Mesodermal cell (in vitro differentiated cells): ENCODE measurements at regions not wholly inside any gene's neighbourhood (a gene's known extent, or its start where the extent isn't known, plus 50 kb on each side); places are given as distances from the start of the nearest gene placed in this dataset.

ENCODE experiments used
- H3K27ac ChIP-seq: 2 replicates; pipeline ENCODE4 v1.7.0; 2013; ENCODE audit warnings: mild to moderate bottlenecking, low read depth, low read length, moderate library complexity; ENCODE audit not compliant: severe bottlenecking
- H3K36me3 ChIP-seq: 2 replicates; pipeline ENCODE4 v1.7.1; 2013; ENCODE audit warnings: mild to moderate bottlenecking, low read length, moderate library complexity; ENCODE audit not compliant: control insufficient read depth, insufficient read depth
- H3K4me1 ChIP-seq: one replicate; pipeline ENCODE4 v1.7.1; 2013; ENCODE audit warnings: mild to moderate bottlenecking, low read length; ENCODE audit not compliant: insufficient read depth, control insufficient read depth, poor library complexity, severe bottlenecking
- H3K4me3 ChIP-seq: 2 replicates; pipeline ENCODE4 v1.7.0; 2013; ENCODE audit warnings: low read length, control low read depth, mild to moderate bottlenecking; ENCODE audit not compliant: insufficient read depth, poor library complexity, severe bottlenecking; ENCODE audit errors: extremely low read depth
- H3K9me3 ChIP-seq: 2 replicates; pipeline ENCODE4 v1.7.1; 2013; ENCODE audit warnings: mild to moderate bottlenecking, low read length, moderate library complexity; ENCODE audit not compliant: control insufficient read depth
- WGBS, 2 experiments: methylation state at CpG; one replicate each; pipeline ENCODE4 v1.1.5; 2013; ENCODE audit warnings: missing lambda C conversion rate in 2 of 2; ENCODE audit not compliant: insufficient coverage in 2 of 2; 5-methylcytosine and 5-hydroxymethylcytosine counted together

DNA sequence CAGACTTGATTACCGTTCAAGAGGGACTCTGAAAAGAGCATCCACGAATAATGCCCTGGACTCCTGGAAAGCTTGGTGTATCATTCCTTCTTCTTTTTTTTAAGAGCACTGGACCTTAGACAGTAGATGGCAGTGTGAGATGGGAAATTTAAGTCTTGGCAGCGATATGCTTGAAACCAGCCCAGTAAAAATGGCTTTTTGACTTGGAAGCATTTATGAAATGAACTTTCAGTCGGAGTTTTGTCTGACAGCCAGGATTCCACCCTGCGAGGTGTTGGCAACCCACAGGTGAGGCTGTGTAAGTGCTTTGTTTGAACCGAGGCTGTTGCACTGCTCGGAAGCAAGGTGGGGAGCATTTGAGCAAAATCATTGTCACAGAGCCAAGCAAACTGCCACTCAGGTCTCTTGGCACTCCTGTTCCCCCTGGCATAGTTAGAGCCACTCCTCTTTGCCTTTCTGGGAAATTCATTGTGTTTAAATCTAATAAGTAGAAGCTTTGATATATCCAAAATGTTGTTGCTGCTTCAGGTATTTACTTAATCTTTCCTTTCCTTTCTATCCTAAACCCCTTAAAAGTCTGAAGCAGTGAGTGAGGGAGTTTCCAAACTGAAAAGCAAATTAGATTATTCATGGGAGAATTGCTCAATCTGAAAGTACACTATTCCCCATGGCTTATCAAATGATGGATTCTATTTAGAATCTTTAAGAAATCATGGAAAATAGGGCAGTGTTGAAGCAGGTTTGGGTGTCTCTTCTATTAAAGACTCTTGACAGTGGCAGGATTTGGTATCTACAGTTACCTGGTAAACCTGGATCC is 272.8 kb upstream of the SLC35B3 start:
- H3K27ac ChIP-seq, result no peak overlapping the region
- no peak overlapping the region for H3K4me3 ChIP-seq
- H3K4me1 ChIP-seq, result peaks cover 9% of the 10 kb centered on the region
- H3K36me3 ChIP-seq, result no peaks in the 10 kb centered on the region
- WGBS, 2 experiments, result 66 to 68% methylated on average over 6 of the region's 7 CpGs
- H3K9me3 ChIP-seq, result no peaks in the 10 kb centered on the region

DNA sequence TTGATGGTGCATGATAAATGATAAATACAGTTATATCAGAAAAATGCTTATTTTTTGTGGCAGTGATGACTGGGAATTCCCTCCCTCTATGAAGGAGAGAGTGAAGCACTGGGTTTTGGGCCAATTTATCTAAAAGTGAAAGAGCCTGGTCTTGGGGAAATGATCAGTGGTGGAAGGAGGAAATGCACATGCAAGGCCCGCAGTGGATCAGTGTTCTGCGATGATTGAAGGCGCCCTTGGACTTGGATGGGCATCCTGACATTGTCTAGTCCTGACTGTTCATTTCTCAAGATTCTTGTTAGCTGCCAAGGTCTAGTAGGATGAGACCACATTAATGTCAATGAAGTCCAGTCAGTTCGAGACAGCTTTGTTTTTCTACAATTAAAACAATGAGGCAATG is 272.0 kb upstream of the SLC35B3 start:
- 85 to 89% methylated on average over 3 to 4 of the region's 4 CpGs for WGBS, 2 experiments
- no peaks in the 10 kb centered on the region for H3K36me3 ChIP-seq
- H3K27ac ChIP-seq, result no peak overlapping the region
- no peaks in the 10 kb centered on the region for H3K9me3 ChIP-seq
- H3K4me3 ChIP-seq, result no peak overlapping the region
- peaks cover 9% of the 10 kb centered on the region for H3K4me1 ChIP-seq

GRCh38 chr6:8705435-8706020 is 270.2 kb upstream of the SLC35B3 start:
- Histone ChIP-seq H3K4me1 (peaks cover 9% of the 10 kb centered on the region), H3K27ac (peak overlapping the region; percentile 24), H3K9me3 (no peaks in the 10 kb centered on the region), H3K4me3 (no peak overlapping the region), H3K36me3 (no peaks in the 10 kb centered on the region)
- WGBS, 2 experiments, result 57 to 62% methylated on average over 2 of the region's 2 CpGs

- Histone ChIP-seq H3K9me3 (no peaks in the 10 kb centered on the region), H3K4me1 (peaks cover 9% of the 10 kb centered on the region), H3K27ac (no peak overlapping the region), H3K36me3 (no peaks in the 10 kb centered on the region), H3K4me3 (no peak overlapping the region)
- WGBS, 2 experiments, result no CpG with 5 or more reads among the region's 1 CpG
Observed at GRCh38 chr6:8703059-8703458, 267.7 kb upstream of the SLC35B3 start.

DNA sequence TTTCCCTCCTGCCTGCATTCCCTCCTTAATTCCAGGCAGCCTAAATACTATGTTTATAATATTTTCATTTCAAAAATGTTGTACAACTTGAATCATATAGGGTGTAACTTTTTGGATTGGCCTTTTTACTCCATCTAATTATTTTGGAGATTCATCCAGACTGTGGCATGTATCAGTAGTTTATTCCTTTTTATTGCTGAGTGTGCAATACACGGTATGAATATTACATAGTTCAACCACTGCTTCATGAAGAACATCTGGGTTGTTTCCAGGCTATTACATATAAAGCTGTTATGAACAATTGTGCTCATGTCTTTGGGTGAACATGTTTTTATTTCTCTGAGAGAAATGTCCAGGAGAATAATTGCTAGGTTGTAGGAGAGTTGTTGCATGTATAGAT is 253.5 kb upstream of the SLC35B3 start:
- no peak overlapping the region for H3K27ac ChIP-seq
- peaks cover 10% of the 10 kb centered on the region for H3K9me3 ChIP-seq
- no CpG with 5 or more reads among the region's 1 CpG for WGBS, 2 experiments
- no peaks in the 10 kb centered on the region for H3K36me3 ChIP-seq
- H3K4me3 ChIP-seq, result no peak overlapping the region
- no peaks in the 10 kb centered on the region for H3K4me1 ChIP-seq

- Histone ChIP-seq H3K36me3 (no peaks in the 10 kb centered on the region), H3K4me1 (no peaks in the 10 kb centered on the region), H3K27ac (no peak overlapping the region), H3K9me3 (no peaks in the 10 kb centered on the region), H3K4me3 (no peak overlapping the region)
- 87 to 91% methylated on average over 3 of the region's 3 CpGs for WGBS, 2 experiments
Observed at GRCh38 chr6:8686077-8686476, 250.7 kb upstream of the SLC35B3 start.

GRCh38 chr6:8683204-8683603 is 247.9 kb upstream of the SLC35B3 start:
- Histone ChIP-seq H3K4me3 (no peak overlapping the region), H3K36me3 (no peaks in the 10 kb centered on the region), H3K9me3 (no peaks in the 10 kb centered on the region), H3K27ac (no peak overlapping the region), H3K4me1 (no peaks in the 10 kb centered on the region)
- WGBS, 2 experiments, result 91 to 100% methylated on average over 1 of the region's 1 CpG

DNA sequence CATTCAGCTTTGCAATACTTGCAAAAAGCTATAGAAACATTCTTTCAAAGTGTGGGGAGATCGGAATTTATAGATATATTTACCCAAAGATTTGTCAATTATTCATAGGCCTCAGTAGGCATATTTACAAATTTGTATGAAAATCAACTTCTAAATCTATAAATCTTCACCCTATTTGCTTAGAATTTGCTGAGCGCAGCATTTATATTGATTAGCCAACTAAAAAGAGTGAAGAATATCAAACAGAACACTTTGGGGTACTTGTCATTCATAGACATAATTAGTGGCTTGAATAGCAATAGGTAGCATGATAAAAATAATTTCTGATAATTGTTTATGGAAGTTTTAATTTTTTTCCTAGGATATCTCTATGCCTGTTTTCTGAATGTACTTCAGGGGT is 244.5 kb upstream of the SLC35B3 start:
- WGBS, 2 experiments, result no CpG with 5 or more reads among the region's 2 CpGs
- H3K4me3 ChIP-seq, result no peak overlapping the region
- no peaks in the 10 kb centered on the region for H3K4me1 ChIP-seq

DNA sequence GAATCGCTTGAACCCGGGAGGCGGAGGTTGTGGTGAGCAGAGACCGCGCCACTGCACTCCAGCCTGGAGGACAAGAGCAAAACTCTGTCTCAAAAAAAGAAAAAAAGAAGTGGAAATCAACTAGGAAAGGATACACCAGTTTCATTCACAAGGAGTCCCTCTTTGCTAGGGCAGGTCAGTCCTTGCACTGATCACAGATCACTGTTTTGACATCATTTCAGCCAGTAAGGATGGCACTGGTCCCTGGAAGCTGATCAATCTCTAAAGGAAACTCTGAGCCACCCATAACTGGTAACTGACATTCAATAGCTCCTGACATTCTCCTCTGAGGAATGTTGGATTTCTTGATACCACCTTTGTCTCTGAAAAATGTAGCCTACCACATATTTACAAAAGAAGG is 243.1 kb upstream of the SLC35B3 start:
- Histone ChIP-seq H3K4me1 (no peaks in the 10 kb centered on the region), H3K9me3 (no peaks in the 10 kb centered on the region), H3K4me3 (no peak overlapping the region), H3K27ac (no peak overlapping the region), H3K36me3 (no peaks in the 10 kb centered on the region)
- WGBS, 2 experiments, result 94 to 98% methylated on average over 3 to 5 of the region's 5 CpGs

More for the DNA sequence above, 244.5 kb upstream of the SLC35B3 start:
- Histone ChIP-seq H3K9me3 (no peaks in the 10 kb centered on the region), H3K36me3 (no peaks in the 10 kb centered on the region), H3K27ac (no peak overlapping the region)

DNA sequence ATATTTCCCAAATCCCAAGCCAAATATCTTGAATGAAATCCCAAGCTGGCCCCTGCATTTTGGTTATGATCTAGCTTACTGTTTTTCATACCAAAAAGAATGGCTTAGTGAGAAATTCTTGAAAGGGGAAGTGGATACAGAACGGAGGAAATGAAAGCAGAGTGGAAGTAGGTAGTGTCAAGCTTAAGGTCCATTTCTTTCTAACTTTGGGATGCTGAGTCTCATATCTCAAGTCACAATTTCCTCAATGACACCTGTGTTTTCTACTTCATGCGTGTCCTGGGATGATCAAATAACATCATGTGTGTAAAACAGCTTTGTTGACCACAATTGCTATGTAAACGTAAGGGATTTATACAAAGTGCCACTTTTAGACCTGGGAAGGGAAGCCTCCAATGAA is 238.8 kb upstream of the SLC35B3 start:
- Histone ChIP-seq H3K36me3 (no peaks in the 10 kb centered on the region), H3K4me3 (no peak overlapping the region), H3K27ac (no peak overlapping the region), H3K4me1 (no peaks in the 10 kb centered on the region), H3K9me3 (no peaks in the 10 kb centered on the region)
- WGBS, 2 experiments, result 93 to 97% methylated on average over 2 to 3 of the region's 3 CpGs

- Histone ChIP-seq H3K36me3 (no peaks in the 10 kb centered on the region), H3K4me3 (no peak overlapping the region), H3K27ac (no peak overlapping the region), H3K4me1 (no peaks in the 10 kb centered on the region), H3K9me3 (no peaks in the 10 kb centered on the region)
- WGBS, 2 experiments, result 80% methylated on average over 1 of the region's 3 CpGs; no CpG with 5 or more reads in 1 of the 2 experiments
Observed at GRCh38 chr6:8672882-8673281, 237.5 kb upstream of the SLC35B3 start.
